HepG2 (cell line): ENCODE measurements at regions not wholly inside any gene's neighbourhood (a gene's known extent, or its start where the extent isn't known, plus 50 kb on each side); places are given as distances from the start of the nearest gene placed in this dataset.

ENCODE experiments used
- ATAC-seq: fragments of 200-7000 bp; cut with Tn5 transposase; 3 replicates; pipeline ENCODE4 v1.9.1; 2020; ENCODE audit warnings: mild to moderate bottlenecking, moderate library complexity
- BruUV-seq: library from RNA; stranded (reverse); fragments of 400-500 nt; replicated peaks from 2 replicates; lab custom pipeline; 2021; lab: Mats Ljungman, UMichigan
- CTCF ChIA-PET: fragments of 300-600 bp; formaldehyde crosslinking; extraction: SDS; loops from one replicate; lab custom pipeline; 2021; ENCODE audit warnings: low total read pairs, inconsistent platforms, low intra/inter-chr PET ratio; lab: Yijun Ruan, JAX
- POLR2A ChIA-PET: fragments of 350-600 bp; sonication (Branson Sonifier 250); formaldehyde crosslinking; loops from one replicate; lab custom pipeline; 2020; ENCODE audit warnings: antibody characterized with exemption, inconsistent platforms; lab: Yijun Ruan, JAX
- DNase-seq: peaks from one replicate; pipeline ENCODE4 v3.0.0-alpha.2; 2015; ENCODE audit warnings: low spot score
- FAIRE-seq: peaks from 3 replicates; lab custom pipeline; 2011; peaks lifted over from hg19 to GRCh38; lab: Jason Lieb, UNC
- H2AFZ ChIP-seq: one replicate; pipeline ENCODE4 v1.6.1; 2011; ENCODE audit warnings: low read length, inconsistent platforms
- H3K27ac ChIP-seq: fragments of 300-600 bp; 3 replicates; pipeline ENCODE4 v1.8.0; 2011; ENCODE audit warnings: mixed run types, mild to moderate bottlenecking, mixed read lengths, low read length, inconsistent platforms; ENCODE audit not compliant: insufficient read depth; ENCODE audit errors: extremely low read length
- H3K27me3 ChIP-seq, 2 experiments: fragments of 200-600 bp in 1 of 2; 2 replicates in 1 of 2; 3 replicates in 1 of 2; pipeline versions ENCODE4 v1.6.0 to v1.8.0; 2011; ENCODE audit warnings: low read length in 2 of 2, mild to moderate bottlenecking in 2 of 2, moderate library complexity in 2 of 2, inconsistent platforms in 1 of 2; ENCODE audit not compliant: insufficient read depth in 2 of 2, control insufficient read depth in 1 of 2
- H3K36me3 ChIP-seq, 2 experiments: fragments of 200-600 bp in 1 of 2; replicated peaks in 1 of 2; 2 replicates in 1 of 2; 3 replicates in 1 of 2; pipeline versions ENCODE4 v1.5.1 to v1.8.0; 2011; ENCODE audit warnings: low read length in 2 of 2, inconsistent platforms in 1 of 2; ENCODE audit not compliant: insufficient read depth in 2 of 2, control insufficient read depth in 1 of 2
- H3K4me1 ChIP-seq: 2 replicates; pipeline ENCODE4 v1.5.1; 2012; ENCODE audit warnings: low read length, inconsistent platforms; ENCODE audit not compliant: insufficient read depth
- H3K4me2 ChIP-seq: 2 replicates; pipeline ENCODE4 v1.6.0; 2011; ENCODE audit warnings: low read depth, low read length, inconsistent platforms
- H3K4me3 ChIP-seq, 3 experiments: fragments of 200-600 bp in 1 of 3; sonication (generic), shearing (Covaris generic) in 1 of 3; replicated peaks in 1 of 3; 2 replicates each; pipeline ENCODE4 v1.5.1; 2011 to 2016; ENCODE audit warnings: low read length in 3 of 3, inconsistent platforms in 2 of 3, low read depth in 2 of 3, mild to moderate bottlenecking in 2 of 3, control low read depth in 1 of 3, mixed read lengths in 1 of 3; ENCODE audit not compliant: insufficient read depth in 1 of 3
- H3K79me2 ChIP-seq: one replicate; pipeline ENCODE4 v1.6.1; 2011; ENCODE audit warnings: low read length, inconsistent platforms; ENCODE audit not compliant: insufficient read depth
- H3K9ac ChIP-seq: 2 replicates; pipeline ENCODE4 v1.6.0; 2011; ENCODE audit warnings: mild to moderate bottlenecking, low read depth, low read length, inconsistent platforms; ENCODE audit not compliant: insufficient read depth
- H3K9me3 ChIP-seq: 2 replicates; pipeline ENCODE4 v1.5.1; 2012; ENCODE audit warnings: mild to moderate bottlenecking, low read length
- H4K20me1 ChIP-seq: 2 replicates; pipeline ENCODE4 v1.6.0; 2011; ENCODE audit warnings: inconsistent platforms, mild to moderate bottlenecking, low read length, moderate library complexity; ENCODE audit not compliant: insufficient read depth
- BRCA1 ChIP-seq: sonication (generic); formaldehyde crosslinking; IDR thresholded peaks from 2 replicates; pipeline ENCODE4 v1.4.0; 2020; ENCODE audit warnings: missing genetic modification reagents
- CENPX ChIP-seq: sonication (generic); formaldehyde crosslinking; IDR thresholded peaks from 2 replicates; pipeline ENCODE4 v1.9.0; 2021; ENCODE audit warnings: mild to moderate bottlenecking, missing genetic modification reagents, moderate library complexity
- REL ChIP-seq: sonication (generic); formaldehyde crosslinking; conservative IDR thresholded peaks from 2 replicates; pipeline ENCODE4 v1.8.0; 2022; ENCODE audit warnings: mild to moderate bottlenecking, missing genetic modification reagents, moderate library complexity
- RFXANK ChIP-seq: IDR thresholded peaks from 2 replicates; pipeline ENCODE4 v1.6.1; 2016
- TRIM22 ChIP-seq: fragments of 450-650 bp; IDR thresholded peaks from 2 replicates; pipeline ENCODE4 v1.6.1; 2017
- ZBTB40 ChIP-seq, 2 experiments: fragments of 450-650 bp in 1 of 2; sonication (generic) in 1 of 2; formaldehyde crosslinking in 1 of 2; IDR thresholded peaks; 2 replicates each; pipeline versions ENCODE4 v1.6.1 to v1.8.0; 2016 to 2022; ENCODE audit warnings: antibody characterized with exemption in 1 of 2, mild to moderate bottlenecking in 1 of 2, missing genetic modification reagents in 1 of 2
- ZBTB44 ChIP-seq: sonication (generic); formaldehyde crosslinking; IDR thresholded peaks from 2 replicates; pipeline ENCODE4 v1.4.0; 2020; ENCODE audit warnings: missing genetic modification reagents
- ZNF253 ChIP-seq: sonication (generic); formaldehyde crosslinking; IDR thresholded peaks from 2 replicates; pipeline ENCODE4 v1.8.0; 2022; ENCODE audit warnings: mild to moderate bottlenecking, missing genetic modification reagents, borderline replicate concordance
- ZNF292 ChIP-seq: sonication (generic); formaldehyde crosslinking; IDR thresholded peaks from 2 replicates; pipeline ENCODE4 v1.8.1; 2022; ENCODE audit warnings: mild to moderate bottlenecking, low read depth, missing genetic modification reagents, borderline replicate concordance
- ZNF562 ChIP-seq: sonication (generic); formaldehyde crosslinking; IDR thresholded peaks from 2 replicates; pipeline ENCODE4 v1.8.0; 2022; ENCODE audit warnings: missing genetic modification reagents, borderline replicate concordance
- ZNF615 ChIP-seq: sonication (generic); formaldehyde crosslinking; IDR thresholded peaks from 2 replicates; pipeline ENCODE4 v1.5.0; 2020; ENCODE audit warnings: mild to moderate bottlenecking, missing genetic modification reagents, borderline replicate concordance
- ZSCAN25 ChIP-seq: sonication (generic); formaldehyde crosslinking; IDR thresholded peaks from 2 replicates; pipeline ENCODE4 v1.8.0; 2022; ENCODE audit warnings: mild to moderate bottlenecking, missing genetic modification reagents
- WGBS: methylation state at CpG from one replicate; pipeline ENCODE4 v1.1.6; 2017; ENCODE audit warnings: low lambda C conversion rate; 5-methylcytosine and 5-hydroxymethylcytosine counted together
- in situ Hi-C: cut with HindIII; loops from 2 replicates; pipeline ENCODE4 v1.10.0; 2017; ENCODE audit warnings: low pct_unique_long_range_greater_than_20kb; ENCODE audit not compliant: extremely low pct_ligation_motif_present
- intact Hi-C: fragments of 100-400 bp; cut with micrococcal nuclease; formaldehyde crosslinking; loops from one replicate; pipeline ENCODE4 v1.10.0; 2022; ENCODE audit not compliant: unreplicated experiment

- intact Hi-C loops, result no loop called here
- ATAC-seq (no peak), FAIRE-seq (no peak), DNase-seq (no peak)
- Histone ChIP-seq H3K4me1 (no peaks in the 10 kb centered on the region), H3K27me3 (peaks cover 0 to 11% of the 10 kb centered on the region in 2 experiments; a peak in 3 of 5 replicates), H3K27ac (no peak overlapping the region), H3K4me3 (no peak overlapping the region), H3K36me3 (no peaks in the 10 kb centered on the region), H3K9me3 (no peaks in the 10 kb centered on the region), H3K4me2 (no peak overlapping the region), H3K79me2 (no peaks in the 10 kb centered on the region), H3K9ac (no peak overlapping the region), H2AFZ (no peak overlapping the region), H4K20me1 (no peaks in the 10 kb centered on the region)
- 84% methylated on average over 2 of the region's 2 CpGs for WGBS
- ChIA-PET CTCF (no interaction called here), POLR2A (no interaction called here)
- in situ Hi-C loops, result no loop called here
- no TSS peak for BruUV-seq
- TF ChIP-seq ZSCAN25 (CRISPR knock-in tag), result no peak
- TF ChIP-seq CENPX (CRISPR knock-in tag), result no peak
- TF ChIP-seq BRCA1 (CRISPR knock-in tag), result no peak
- no peak for TF ChIP-seq ZNF615 (CRISPR knock-in tag)
- no peak for TF ChIP-seq REL (CRISPR knock-in tag)
- TF ChIP-seq ZNF253, result no peak
- no peak for TF ChIP-seq ZNF292
- no peak for TF ChIP-seq ZBTB40 (IDR thresholded peaks at IDR 0.05)
- no peak for TF ChIP-seq ZBTB40 (CRISPR knock-in tag; IDR thresholded peaks at IDR 0.05)
- no peak for TF ChIP-seq ZNF562 (CRISPR knock-in tag)
- no peak for TF ChIP-seq TRIM22
- no peak for TF ChIP-seq RFXANK
- no peak for TF ChIP-seq ZBTB44 (CRISPR knock-in tag)
Measured at GRCh38 chr2:186980117-186980442, 131.1 kb upstream of the ZSWIM2 start.
